Osteocyte (in vitro differentiated cells): ENCODE measurements at regions not wholly inside any gene's neighbourhood (a gene's known extent, or its start where the extent isn't known, plus 50 kb on each side); places are given as distances from the start of the nearest gene placed in this dataset.

Experiments
- DNase-seq: peaks from one replicate; pipeline ENCODE4 v3.0.0; 2021; ENCODE audit warnings: mixed read lengths; ENCODE audit not compliant: unreplicated experiment; ENCODE audit errors: extremely low spot score
- H3K27ac Mint-ChIP-seq: one replicate; pipeline ENCODE4 v1.8.0; 2021; ENCODE audit warnings: mild to moderate bottlenecking, mixed read lengths; ENCODE audit not compliant: unreplicated experiment
- H3K27me3 Mint-ChIP-seq: one replicate; pipeline ENCODE4 v1.8.0; 2021; ENCODE audit warnings: mixed read lengths; ENCODE audit not compliant: unreplicated experiment
- H3K36me3 Mint-ChIP-seq: one replicate; pipeline ENCODE4 v1.8.0; 2021; ENCODE audit warnings: mixed read lengths; ENCODE audit not compliant: unreplicated experiment
- H3K4me1 Mint-ChIP-seq: one replicate; pipeline ENCODE4 v1.8.0; 2021; ENCODE audit warnings: mixed read lengths; ENCODE audit not compliant: unreplicated experiment
- H3K4me3 Mint-ChIP-seq: one replicate; pipeline ENCODE4 v1.8.0; 2021; ENCODE audit warnings: mild to moderate bottlenecking, moderate library complexity, mixed read lengths; ENCODE audit not compliant: unreplicated experiment
- H3K9me3 Mint-ChIP-seq: one replicate; pipeline ENCODE4 v1.8.0; 2021; ENCODE audit warnings: mixed read lengths; ENCODE audit not compliant: unreplicated experiment
- CTCF ChIP-seq: fragments of 200-600 bp; sonication (generic); IDR thresholded peaks from 2 replicates; pipeline ENCODE4 v1.5.0; 2021; ENCODE audit warnings: antibody characterized with exemption, mild to moderate bottlenecking, moderate library complexity

- peaks cover 5% of the 10 kb centered on the region for H3K36me3 Mint-ChIP-seq
- H3K27ac Mint-ChIP-seq = peak overlapping the region; percentile 14
- H3K27me3 Mint-ChIP-seq = peaks cover 40% of the 10 kb centered on the region
- H3K4me1 Mint-ChIP-seq = peaks cover 33% of the 10 kb centered on the region
- no peaks in the 10 kb centered on the region for H3K9me3 Mint-ChIP-seq
- DNase-seq = no peak
- no peak overlapping the region for H3K4me3 Mint-ChIP-seq
- TF ChIP-seq CTCF = no peak
Measured at GRCh38 chr21:38680401-38680800, 125.3 kb upstream of the ETS2 start.

GRCh38 chr21:38683222-38683621 is 122.5 kb upstream of the ETS2 start:
- Mint-ChIP-seq H3K27ac (no peak overlapping the region), H3K9me3 (peaks cover 7% of the 10 kb centered on the region), H3K27me3 (peaks cover 26% of the 10 kb centered on the region), H3K4me3 (no peak overlapping the region), H3K36me3 (no peaks in the 10 kb centered on the region), H3K4me1 (peaks cover 24% of the 10 kb centered on the region)
- no peak for DNase-seq
- TF ChIP-seq CTCF = no peak

- Mint-ChIP-seq H3K4me1 (peaks cover 13% of the 10 kb centered on the region), H3K36me3 (no peaks in the 10 kb centered on the region), H3K27me3 (peaks cover 28% of the 10 kb centered on the region), H3K9me3 (peaks cover 19% of the 10 kb centered on the region), H3K4me3 (no peak overlapping the region), H3K27ac (no peak overlapping the region)
- DNase-seq = no peak
- TF ChIP-seq CTCF = no peak
Measured at GRCh38 chr21:38688068-38688467, 117.7 kb upstream of the ETS2 start.

- Mint-ChIP-seq H3K4me3 (no peak overlapping the region), H3K4me1 (peaks cover 13% of the 10 kb centered on the region), H3K27ac (peak overlapping the region; percentile 34), H3K36me3 (no peaks in the 10 kb centered on the region), H3K27me3 (peaks cover 34% of the 10 kb centered on the region), H3K9me3 (peaks cover 25% of the 10 kb centered on the region)
- TF ChIP-seq CTCF = no peak
- DNase-seq = no peak
Measured at GRCh38 chr21:38691631-38692030, 114.1 kb upstream of the ETS2 start.

GRCh38 chr21:38696579-38696978 is 109.2 kb upstream of the ETS2 start:
- DNase-seq = no peak
- Mint-ChIP-seq H3K27ac (no peak overlapping the region), H3K27me3 (peaks cover 33% of the 10 kb centered on the region), H3K9me3 (peaks cover 6% of the 10 kb centered on the region), H3K4me3 (no peak overlapping the region), H3K4me1 (peaks cover 3% of the 10 kb centered on the region), H3K36me3 (no peaks in the 10 kb centered on the region)
- no peak for TF ChIP-seq CTCF
